Gastroesophageal sphincter (tissue), 3 donors: ENCODE measurements at regions not wholly inside any gene's neighbourhood (a gene's known extent, or its start where the extent isn't known, plus 50 kb on each side); places are given as distances from the start of the nearest gene placed in this dataset.

ENCODE experiments used
- CTCF ChIP-seq, 4 experiments: fragments of 200-600 bp in 2 of 4; fragments of 450-650 bp in 2 of 4; sonication (generic) in 1 of 4; IDR thresholded peaks; one replicate each; pipeline ENCODE4 v1.5.1; 2017 to 2019; ENCODE audit warnings: antibody characterized with exemption in 4 of 4, mild to moderate bottlenecking in 2 of 4, moderate library complexity in 2 of 4
- EP300 ChIP-seq: sonication (generic); formaldehyde crosslinking; IDR thresholded peaks from one replicate; pipeline ENCODE4 v1.6.1; 2017; ENCODE audit warnings: antibody characterized with exemption, mild to moderate bottlenecking
- POLR2AphosphoS5 ChIP-seq: sonication (generic); formaldehyde crosslinking; IDR thresholded peaks from one replicate; pipeline ENCODE4 v1.6.1; 2017; ENCODE audit warnings: antibody characterized with exemption

- TF ChIP-seq CTCF (IDR thresholded peaks at IDR 0.05) (no peak), EP300 (no peak), POLR2AphosphoS5 (no peak)
These were observed 119.4 kb upstream of the LY86 start for GRCh38 chr6:6469074-6469473.
